SK-N-SH (cell line): ENCODE measurements at regions not wholly inside any gene's neighbourhood (a gene's known extent, or its start where the extent isn't known, plus 50 kb on each side); places are given as distances from the start of the nearest gene placed in this dataset.

Experiments
- CTCF ChIA-PET: fragments of 300-600, 350-600 bp; formaldehyde crosslinking; extraction: SDS; loops from one replicate; lab custom pipeline; 2021; lab: Yijun Ruan, JAX
- POLR2A ChIA-PET: fragments of 350-600 bp; sonication (Branson Sonifier 250); formaldehyde crosslinking; extraction: SDS; loops from one replicate; lab custom pipeline; 2020; ENCODE audit warnings: antibody characterized with exemption, inconsistent platforms; lab: Yijun Ruan, JAX
- DNase-seq: peaks from one replicate; pipeline ENCODE4 v3.0.0; 2012
- H2AFZ ChIP-seq: fragments of 200-600 bp; sonication (generic); 2 replicates; pipeline ENCODE4 v1.8.1; 2016; ENCODE audit warnings: antibody characterized with exemption, mild to moderate bottlenecking, low read depth
- H3F3A ChIP-seq: fragments of 200-600 bp; sonication (generic); replicated peaks from 2 replicates; pipeline ENCODE3; 2016; ENCODE audit warnings: antibody characterized with exemption, mild to moderate bottlenecking; ENCODE audit not compliant: insufficient read depth
- H3K27ac ChIP-seq, 2 experiments: fragments of 200-500 bp in 1 of 2; fragments of 200-600 bp in 1 of 2; sonication (Bioruptor generic) in 1 of 2; sonication (generic), shearing (Covaris generic) in 1 of 2; 2 replicates each; pipeline versions ENCODE4 v1.5.1 to v1.6.1; 2014 to 2016; ENCODE audit warnings: low read depth in 2 of 2, inconsistent platforms in 1 of 2, low read length in 1 of 2, mild to moderate bottlenecking in 1 of 2, mixed read lengths in 1 of 2
- H3K27me3 ChIP-seq: fragments of 200-600 bp; sonication (generic), shearing (Covaris generic); 2 replicates; pipeline ENCODE4 v1.6.1; 2016; ENCODE audit warnings: mixed run types; ENCODE audit not compliant: insufficient read depth
- H3K36me3 ChIP-seq, 2 experiments: fragments of 200-500 bp in 1 of 2; fragments of 200-600 bp in 1 of 2; sonication (Bioruptor generic) in 1 of 2; sonication (generic) in 1 of 2; replicated peaks in 1 of 2; 2 replicates each; pipeline versions ENCODE3 to v1.5.1; 2014 to 2016; ENCODE audit warnings: low read length in 1 of 2, mild to moderate bottlenecking in 1 of 2; ENCODE audit not compliant: insufficient read depth in 2 of 2, control insufficient read depth in 1 of 2
- H3K4me1 ChIP-seq, 2 experiments: fragments of 200-500 bp in 1 of 2; fragments of 200-600 bp in 1 of 2; sonication (Bioruptor generic) in 1 of 2; sonication (generic), shearing (Covaris generic) in 1 of 2; 2 replicates each; pipeline versions ENCODE4 v1.5.1 to v1.6.1; 2014 to 2016; ENCODE audit warnings: low read depth in 1 of 2, low read length in 1 of 2, mixed run types in 1 of 2; ENCODE audit not compliant: insufficient read depth in 2 of 2, control insufficient read depth in 1 of 2
- H3K4me2 ChIP-seq: fragments of 200-600 bp; sonication (generic), shearing (Covaris generic); 2 replicates; pipeline ENCODE4 v1.6.1; 2017; ENCODE audit warnings: mixed run types
- H3K4me3 ChIP-seq, 2 experiments: fragments of 200-500 bp in 1 of 2; fragments of 200-600 bp in 1 of 2; sonication (Bioruptor generic) in 1 of 2; sonication (generic), shearing (Covaris generic) in 1 of 2; 2 replicates each; pipeline versions ENCODE4 v1.5.1 to v1.8.1; 2014 to 2016; ENCODE audit warnings: low read depth in 2 of 2, inconsistent platforms in 1 of 2, low read length in 1 of 2, mild to moderate bottlenecking in 1 of 2, mixed read lengths in 1 of 2, moderate library complexity in 1 of 2
- H3K79me2 ChIP-seq: fragments of 200-600 bp; sonication (generic); 2 replicates; pipeline ENCODE4 v1.8.1; 2017; ENCODE audit warnings: mild to moderate bottlenecking; ENCODE audit not compliant: insufficient read depth
- H3K9ac ChIP-seq: fragments of 200-600 bp; sonication (generic); 2 replicates; pipeline ENCODE4 v1.6.1; 2017; ENCODE audit warnings: mixed run types
- H3K9me2 ChIP-seq: fragments of 200-600 bp; sonication (generic); 2 replicates; pipeline ENCODE4 v1.6.1; 2017; ENCODE audit warnings: mixed run types
- H3K9me3 ChIP-seq: fragments of 200-600 bp; sonication (generic); 2 replicates; pipeline ENCODE4 v1.6.1; 2017; ENCODE audit warnings: mixed run types, mild to moderate bottlenecking, moderate library complexity
- H4K20me1 ChIP-seq: fragments of 200-600 bp; sonication (generic); 2 replicates; pipeline ENCODE4 v1.6.1; 2017; ENCODE audit warnings: mild to moderate bottlenecking, mixed run types; ENCODE audit not compliant: insufficient read depth
- CHD2 ChIP-seq: fragments of 150-350 bp; IDR thresholded peaks from 2 replicates; pipeline ENCODE4 v1.6.1; 2018; ENCODE audit warnings: low read length; ENCODE audit not compliant: partially characterized antibody
- FOSL2 ChIP-seq: IDR thresholded peaks from 2 replicates; pipeline ENCODE4 v1.4.0; 2012; ENCODE audit warnings: low read depth, mild to moderate bottlenecking, moderate library complexity, borderline replicate concordance
- NFIC ChIP-seq: IDR thresholded peaks from 2 replicates; pipeline ENCODE4 v1.4.0; 2012; ENCODE audit warnings: borderline replicate concordance
- RAD21 ChIP-seq: IDR thresholded peaks from 2 replicates; pipeline ENCODE4 v1.6.1; 2012; ENCODE audit warnings: mild to moderate bottlenecking, low read length
- RCOR1 ChIP-seq: fragments of 150-350 bp; IDR thresholded peaks from 2 replicates; pipeline ENCODE4 v1.6.1; 2017; ENCODE audit warnings: antibody characterized with exemption, low read length
- SMC3 ChIP-seq: IDR thresholded peaks from 2 replicates; pipeline ENCODE4 v1.6.1; 2012; ENCODE audit warnings: low read depth, low read length, improper control_type of control experiment
- WGBS: methylation state at CpG from one replicate; pipeline ENCODE4 v1.1.6; 2017; ENCODE audit warnings: low lambda C conversion rate; 5-methylcytosine and 5-hydroxymethylcytosine counted together
- TF ChIP-seq, protein P1 (sequence below): fragments of 200-600 bp; sonication (generic); IDR thresholded peaks from 2 replicates; pipeline ENCODE4 v1.6.1; 2017; ENCODE audit warnings: antibody characterized with exemption, mild to moderate bottlenecking, moderate library complexity
- TF ChIP-seq, protein P2 (sequence below): fragments of 150-350 bp; IDR thresholded peaks from 2 replicates; pipeline ENCODE4 v1.6.1; 2017; ENCODE audit warnings: antibody characterized with exemption, low read length, low read depth, borderline replicate concordance

DNA sequence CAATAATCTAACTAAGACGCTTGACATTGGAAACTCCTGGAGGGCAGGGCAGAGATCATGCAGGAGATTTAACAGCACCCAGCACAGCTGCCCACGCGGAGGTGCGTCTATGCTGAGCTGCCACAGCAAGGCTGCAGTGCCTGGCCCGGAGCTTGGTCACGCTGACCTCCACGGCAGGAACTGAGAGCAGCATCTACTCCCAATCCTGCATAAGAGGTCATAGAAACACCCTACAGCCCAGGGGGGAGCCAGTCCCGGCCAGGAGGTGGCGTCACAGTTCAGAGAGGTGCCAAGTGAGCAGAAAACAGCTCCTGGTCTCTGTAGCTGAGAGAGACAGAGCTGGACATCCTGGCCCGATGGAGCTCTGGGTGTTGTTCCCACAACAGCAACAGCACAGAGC is 121.1 kb upstream of the TMEM45B start:
- no peak for DNase-seq
- no peaks in the 10 kb centered on the region for H3K27me3 ChIP-seq
- no peaks in the 10 kb centered on the region for H4K20me1 ChIP-seq
- H3K36me3 ChIP-seq, result no peaks in the 10 kb centered on the region
- no peak overlapping the region for H2AFZ ChIP-seq
- H3K4me1 ChIP-seq, result peaks cover 0 to 4% of the 10 kb centered on the region in 2 experiments; a peak in 2 of 4 replicates
- H3K4me3 ChIP-seq, result no peak overlapping the region
- no peaks in the 10 kb centered on the region for H3F3A ChIP-seq
- H3K27ac ChIP-seq, result no peak overlapping the region
- WGBS, result 65% methylated on average over 9 of the region's 10 CpGs
- no peaks in the 10 kb centered on the region for H3K9me2 ChIP-seq
- TF ChIP-seq CHD2, result no peak
- TF ChIP-seq, protein P1, sequence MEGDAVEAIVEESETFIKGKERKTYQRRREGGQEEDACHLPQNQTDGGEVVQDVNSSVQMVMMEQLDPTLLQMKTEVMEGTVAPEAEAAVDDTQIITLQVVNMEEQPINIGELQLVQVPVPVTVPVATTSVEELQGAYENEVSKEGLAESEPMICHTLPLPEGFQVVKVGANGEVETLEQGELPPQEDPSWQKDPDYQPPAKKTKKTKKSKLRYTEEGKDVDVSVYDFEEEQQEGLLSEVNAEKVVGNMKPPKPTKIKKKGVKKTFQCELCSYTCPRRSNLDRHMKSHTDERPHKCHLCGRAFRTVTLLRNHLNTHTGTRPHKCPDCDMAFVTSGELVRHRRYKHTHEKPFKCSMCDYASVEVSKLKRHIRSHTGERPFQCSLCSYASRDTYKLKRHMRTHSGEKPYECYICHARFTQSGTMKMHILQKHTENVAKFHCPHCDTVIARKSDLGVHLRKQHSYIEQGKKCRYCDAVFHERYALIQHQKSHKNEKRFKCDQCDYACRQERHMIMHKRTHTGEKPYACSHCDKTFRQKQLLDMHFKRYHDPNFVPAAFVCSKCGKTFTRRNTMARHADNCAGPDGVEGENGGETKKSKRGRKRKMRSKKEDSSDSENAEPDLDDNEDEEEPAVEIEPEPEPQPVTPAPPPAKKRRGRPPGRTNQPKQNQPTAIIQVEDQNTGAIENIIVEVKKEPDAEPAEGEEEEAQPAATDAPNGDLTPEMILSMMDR, result peak; percentile 17; the same call in 1 of the 2 replicates
- TF ChIP-seq, all 33 proteins: peak for 1
- POLR2A ChIA-PET, result no interaction called here
- H3K9me3 ChIP-seq, result no peaks in the 10 kb centered on the region
- no peaks in the 10 kb centered on the region for H3K79me2 ChIP-seq
- H3K9ac ChIP-seq, result no peak overlapping the region
- CTCF ChIA-PET, result interaction anchor here (1.2 to 1.6 kb wide), 3 partner anchors 12 to 308 kb away, joined by 3 to 10 read pairs (median 4); no protein-coding TSS in a partner anchor
- no peak overlapping the region for H3K4me2 ChIP-seq

DNA sequence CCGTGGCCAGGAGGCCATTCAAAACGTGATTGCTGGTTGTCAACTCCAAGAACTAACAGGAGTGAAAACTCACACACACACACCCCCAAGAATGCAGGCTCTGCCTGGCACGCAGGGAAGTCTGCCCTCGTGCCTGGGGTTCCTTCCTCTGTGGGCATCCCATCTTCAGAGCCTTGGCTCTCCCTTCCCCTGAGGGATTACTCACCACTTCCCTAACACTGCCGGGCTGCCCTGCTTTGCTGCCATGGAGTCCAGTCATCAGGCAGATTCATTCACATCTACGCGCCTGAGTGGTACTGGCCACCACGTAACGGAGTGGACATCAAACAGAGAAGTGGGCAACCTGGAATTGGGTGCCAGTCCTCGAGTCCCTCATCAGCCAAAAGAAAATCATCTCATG is 120.7 kb upstream of the TMEM45B start:
- Histone ChIP-seq H3K36me3 (no peaks in the 10 kb centered on the region), H3K4me2 (no peak overlapping the region), H3F3A (no peaks in the 10 kb centered on the region), H3K79me2 (no peaks in the 10 kb centered on the region), H3K9me2 (no peaks in the 10 kb centered on the region), H3K4me3 (no peak overlapping the region), H3K4me1 (peaks cover 0 to 4% of the 10 kb centered on the region in 2 experiments; a peak in 2 of 4 replicates), H3K9ac (no peak overlapping the region), H2AFZ (no peak overlapping the region), H3K27me3 (no peaks in the 10 kb centered on the region), H4K20me1 (no peaks in the 10 kb centered on the region), H3K9me3 (no peaks in the 10 kb centered on the region), H3K27ac (no peak overlapping the region)
- DNase-seq, result no peak
- ChIA-PET CTCF (interaction anchor here (0.6 to 1.6 kb wide), 15 partner anchors 8 to 327 kb away, joined by 3 to 10 read pairs (median 3); no protein-coding TSS in a partner anchor), POLR2A (no interaction called here)
- 68% methylated on average over 8 of the region's 10 CpGs for WGBS
- TF ChIP-seq RCOR1, result no peak
- peak; percentile 18; the same call in 1 of the 2 replicates for TF ChIP-seq FOSL2

DNA sequence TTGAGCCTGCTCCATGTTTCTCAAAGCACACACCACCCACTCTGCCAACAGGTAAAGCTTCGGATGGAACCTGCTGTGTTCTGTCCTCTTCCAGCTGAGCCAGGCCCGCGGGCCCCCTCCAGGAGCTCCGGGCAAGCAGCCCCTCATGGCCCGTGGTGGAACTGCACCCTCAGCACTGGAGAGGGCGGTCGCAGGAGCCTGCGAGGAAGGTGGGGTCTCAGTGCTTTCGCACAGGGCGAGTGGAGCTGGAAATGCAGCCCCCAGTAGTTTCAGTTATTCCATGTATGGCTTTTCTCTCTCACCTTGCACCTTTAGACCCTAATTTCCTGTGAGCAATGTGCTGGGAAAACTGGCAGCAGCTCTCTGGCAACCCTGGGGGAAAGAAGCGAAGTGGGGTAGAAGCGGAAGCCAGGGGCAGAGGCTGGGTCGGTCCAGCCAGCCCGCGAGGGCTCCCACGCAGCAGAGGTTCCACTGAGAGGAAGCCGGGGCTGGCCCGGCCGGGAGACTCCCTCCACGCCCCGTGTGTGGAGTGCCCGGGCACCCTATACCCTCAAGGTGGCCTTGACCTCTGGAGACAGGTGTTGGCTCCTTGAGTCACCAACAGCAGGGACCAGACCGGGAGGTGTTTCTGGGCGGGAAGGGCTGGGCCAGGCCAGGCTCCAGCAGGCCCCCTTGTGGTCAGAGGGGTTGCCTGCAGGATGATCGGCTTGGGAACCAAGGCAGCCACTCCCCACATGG is 119.9 kb upstream of the TMEM45B start:
- H3K4me1 ChIP-seq, result peaks cover 0 to 4% of the 10 kb centered on the region in 2 experiments; a peak in 2 of 4 replicates
- H3K4me3 ChIP-seq, result peak overlapping the region in 1 of 2 experiments; percentile 33; a peak in 2 of 4 replicates
- CTCF ChIA-PET, result interaction anchor here (0.6 to 1.6 kb wide), 19 partner anchors 9 to 335 kb away, joined by 3 to 10 read pairs (median 3); no protein-coding TSS in a partner anchor
- 8% methylated on average over 9 of the region's 25 CpGs for WGBS
- no peaks in the 10 kb centered on the region for H3K79me2 ChIP-seq
- DNase-seq, result peak; percentile 70
- no peaks in the 10 kb centered on the region for H3K27me3 ChIP-seq
- H3K27ac ChIP-seq, result no peak overlapping the region
- TF ChIP-seq NFIC (no peak), SMC3 (peak; percentile 60), RAD21 (peak; percentile 47)
- TF ChIP-seq, protein P2, sequence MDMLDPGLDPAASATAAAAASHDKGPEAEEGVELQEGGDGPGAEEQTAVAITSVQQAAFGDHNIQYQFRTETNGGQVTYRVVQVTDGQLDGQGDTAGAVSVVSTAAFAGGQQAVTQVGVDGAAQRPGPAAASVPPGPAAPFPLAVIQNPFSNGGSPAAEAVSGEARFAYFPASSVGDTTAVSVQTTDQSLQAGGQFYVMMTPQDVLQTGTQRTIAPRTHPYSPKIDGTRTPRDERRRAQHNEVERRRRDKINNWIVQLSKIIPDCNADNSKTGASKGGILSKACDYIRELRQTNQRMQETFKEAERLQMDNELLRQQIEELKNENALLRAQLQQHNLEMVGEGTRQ, result no peak
- TF ChIP-seq, protein P1, result peak; percentile 52
- no peaks in the 10 kb centered on the region for H3K9me2 ChIP-seq
- H2AFZ ChIP-seq, result 0 out of 2 replicates have a peak overlapping the region, but pooled peaks have one; percentile 46
- H4K20me1 ChIP-seq, result no peaks in the 10 kb centered on the region
- peak overlapping the region; percentile 63 for H3K4me2 ChIP-seq
- H3K9ac ChIP-seq, result no peak overlapping the region
- no peaks in the 10 kb centered on the region for H3K36me3 ChIP-seq
- POLR2A ChIA-PET, result no interaction called here
- no peaks in the 10 kb centered on the region for H3K9me3 ChIP-seq
- H3F3A ChIP-seq, result no peaks in the 10 kb centered on the region
